GM13976 (cell line): ENCODE measurements at regions not wholly inside any gene's neighbourhood (a gene's known extent, or its start where the extent isn't known, plus 50 kb on each side); places are given as distances from the start of the nearest gene placed in this dataset.

Source experiments
- DNase-seq: peaks from one replicate; pipeline ENCODE4 v3.0.0; 2012; ENCODE audit warnings: low spot score
- in situ Hi-C: fragments of 300-500 bp; cut with MboI; formaldehyde crosslinking; loops from one replicate; pipeline ENCODE4 v1.12.0; 2022; ENCODE audit warnings: low sequenced_read_pairs, mixed read lengths, inconsistent platforms; ENCODE audit not compliant: unreplicated experiment
- TF ChIP-seq, protein P1 (sequence below): IDR thresholded peaks from 2 replicates; pipeline ENCODE4 v1.5.1; 2012; ENCODE audit warnings: borderline replicate concordance, mild to moderate bottlenecking; ENCODE audit not compliant: insufficient read depth; ENCODE audit errors: extremely low read depth, missing control alignments, control extremely low read depth

- no peak for DNase-seq
- TF ChIP-seq, protein P1, sequence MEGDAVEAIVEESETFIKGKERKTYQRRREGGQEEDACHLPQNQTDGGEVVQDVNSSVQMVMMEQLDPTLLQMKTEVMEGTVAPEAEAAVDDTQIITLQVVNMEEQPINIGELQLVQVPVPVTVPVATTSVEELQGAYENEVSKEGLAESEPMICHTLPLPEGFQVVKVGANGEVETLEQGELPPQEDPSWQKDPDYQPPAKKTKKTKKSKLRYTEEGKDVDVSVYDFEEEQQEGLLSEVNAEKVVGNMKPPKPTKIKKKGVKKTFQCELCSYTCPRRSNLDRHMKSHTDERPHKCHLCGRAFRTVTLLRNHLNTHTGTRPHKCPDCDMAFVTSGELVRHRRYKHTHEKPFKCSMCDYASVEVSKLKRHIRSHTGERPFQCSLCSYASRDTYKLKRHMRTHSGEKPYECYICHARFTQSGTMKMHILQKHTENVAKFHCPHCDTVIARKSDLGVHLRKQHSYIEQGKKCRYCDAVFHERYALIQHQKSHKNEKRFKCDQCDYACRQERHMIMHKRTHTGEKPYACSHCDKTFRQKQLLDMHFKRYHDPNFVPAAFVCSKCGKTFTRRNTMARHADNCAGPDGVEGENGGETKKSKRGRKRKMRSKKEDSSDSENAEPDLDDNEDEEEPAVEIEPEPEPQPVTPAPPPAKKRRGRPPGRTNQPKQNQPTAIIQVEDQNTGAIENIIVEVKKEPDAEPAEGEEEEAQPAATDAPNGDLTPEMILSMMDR = no peak
- in situ Hi-C loops = no loop called here
These were observed 874.2 kb downstream of the KCNMA1 start for GRCh38 chr10:76763376-76763775.

GRCh38 chr10:76759681-76760080 is 877.9 kb downstream of the KCNMA1 start:
- in situ Hi-C loops = no loop called here

DNA sequence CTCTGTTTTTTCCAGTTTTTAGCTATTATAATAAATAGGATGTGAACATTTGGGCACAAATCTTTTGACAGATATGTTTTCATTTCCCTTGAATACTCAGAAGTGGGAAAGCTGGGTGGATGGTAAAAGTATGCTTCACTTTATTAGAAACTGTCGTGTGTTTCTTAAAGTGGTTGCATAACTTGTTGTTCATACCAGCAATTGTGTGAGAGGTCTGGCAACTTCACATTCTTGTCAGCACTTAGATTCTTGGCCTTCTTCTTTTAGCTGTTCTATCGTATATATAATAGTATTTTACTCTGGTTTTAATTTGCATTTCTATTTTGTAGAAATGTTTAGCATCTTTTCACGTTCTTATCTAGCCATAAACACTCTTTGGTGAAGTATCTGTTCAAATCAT is 894.4 kb downstream of the KCNMA1 start:
- DNase-seq = no peak
- in situ Hi-C loops = no loop called here
- TF ChIP-seq, protein P1 = no peak

More at GRCh38 chr10:76759681-76760080, 877.9 kb downstream of the KCNMA1 start:
- DNase-seq = no peak
- TF ChIP-seq, protein P1 = no peak

DNA sequence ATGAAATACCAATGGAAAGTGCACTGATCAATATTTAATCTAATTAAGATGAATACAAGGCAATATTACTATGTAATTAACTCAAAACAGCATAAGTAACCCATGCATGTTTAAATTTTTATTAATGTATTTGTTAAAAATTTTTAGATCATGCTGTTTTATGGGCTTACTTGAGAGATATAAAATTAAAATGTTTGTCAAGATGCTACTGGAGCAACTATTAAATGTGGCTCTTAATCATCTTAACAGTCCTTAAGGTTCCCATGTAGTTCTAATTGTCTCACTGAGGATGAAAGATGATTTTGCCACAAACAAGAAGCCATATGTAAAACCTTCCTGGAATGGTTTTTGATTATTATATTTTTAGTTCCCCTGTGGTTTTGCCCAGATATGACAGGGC is 897.1 kb downstream of the KCNMA1 start:
- no peak for DNase-seq
- in situ Hi-C loops = no loop called here
- TF ChIP-seq, protein P1 = no peak

GRCh38 chr10:76738991-76739390 is 898.6 kb downstream of the KCNMA1 start:
- no peak for DNase-seq
- in situ Hi-C loops = no loop called here
- TF ChIP-seq, protein P1 = no peak

DNA sequence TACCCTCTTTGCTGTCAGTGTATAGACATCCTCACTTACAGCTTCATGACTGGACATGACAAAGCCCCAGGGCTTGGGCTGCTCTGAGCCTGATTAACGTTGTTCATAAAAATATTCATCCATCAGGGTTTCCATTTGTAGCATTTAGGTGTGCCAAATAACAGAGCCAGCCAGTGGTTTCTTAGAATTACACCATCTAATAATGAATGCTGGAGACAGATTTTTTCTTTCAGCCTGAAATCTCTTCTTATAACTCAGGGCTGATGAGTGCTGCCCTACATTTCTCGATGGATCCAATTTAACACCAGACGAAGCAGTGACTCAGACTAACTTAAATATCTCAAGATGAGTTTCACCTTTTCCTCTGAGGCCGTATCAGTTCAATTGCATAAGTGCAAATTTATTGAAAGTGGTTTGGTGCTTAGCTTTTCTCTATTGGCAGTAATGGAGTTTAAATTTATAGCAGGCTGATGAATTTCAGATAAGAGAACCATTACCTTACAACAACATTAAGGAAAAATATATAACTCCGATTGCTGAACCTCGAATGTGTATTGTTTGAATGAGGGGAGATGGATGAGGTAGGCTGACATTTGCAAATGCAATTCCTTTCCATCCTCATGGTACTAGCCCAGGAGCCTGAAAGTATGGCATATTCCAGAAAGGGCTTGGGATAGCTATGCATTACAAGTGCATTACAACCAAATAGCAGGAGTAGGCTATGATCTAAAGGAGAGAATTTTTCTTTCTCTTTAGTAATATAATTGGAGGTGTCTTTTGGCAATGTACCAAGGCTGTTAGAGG is 900.6 kb downstream of the KCNMA1 start:
- no peak for DNase-seq
- in situ Hi-C loops = no loop called here
- TF ChIP-seq, protein P1 = no peak
